ENCODE measurements at regions not wholly inside any gene's neighbourhood (a gene's known extent, or its start where the extent isn't known, plus 50 kb on each side); places are given as distances from the start of the nearest gene placed in this dataset.
"Not testable (repeated sequence)": the region's sequence is repeated elsewhere in the genome, so short reads cannot be mapped to it uniquely, and the experiment has no call there.

- DNase-seq (ENCODE audit: low read depth in 2 of 2) = no peak
These were observed 59.3 kb downstream of the BTBD3 start for GRCh38 chr20:11976966-11977365.

- DNase-seq (ENCODE audit: low read depth in 2 of 2) = no peak
These were observed 60.8 kb downstream of the BTBD3 start for GRCh38 chr20:11978496-11978895.

- DNase-seq (ENCODE audit: low read depth in 2 of 2) = no peak
These were observed 61.8 kb downstream of the BTBD3 start for GRCh38 chr20:11979306-11979990.

DNA sequence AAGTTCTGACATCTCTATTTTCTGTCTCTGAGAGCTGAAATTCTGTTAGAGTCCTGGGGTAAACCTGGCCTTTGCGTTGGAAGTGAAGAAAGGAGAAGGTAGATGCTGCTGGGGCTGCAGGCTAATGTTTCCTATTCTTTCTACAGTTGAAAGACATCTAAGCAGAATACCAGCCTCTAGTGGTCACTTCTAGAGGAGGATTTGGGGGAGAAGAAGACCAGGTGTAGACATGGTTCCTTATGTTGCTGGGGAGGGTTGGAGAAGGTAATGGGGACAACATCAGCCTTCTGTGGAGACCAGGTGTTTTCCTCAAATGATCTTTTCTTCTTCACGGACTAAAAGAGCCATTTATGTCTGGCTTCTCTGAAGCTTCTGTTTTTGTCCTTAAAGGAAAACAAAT is 62.6 kb downstream of the BTBD3 start:
- DNase-seq (ENCODE audit: low read depth in 2 of 2) = no peak

DNA sequence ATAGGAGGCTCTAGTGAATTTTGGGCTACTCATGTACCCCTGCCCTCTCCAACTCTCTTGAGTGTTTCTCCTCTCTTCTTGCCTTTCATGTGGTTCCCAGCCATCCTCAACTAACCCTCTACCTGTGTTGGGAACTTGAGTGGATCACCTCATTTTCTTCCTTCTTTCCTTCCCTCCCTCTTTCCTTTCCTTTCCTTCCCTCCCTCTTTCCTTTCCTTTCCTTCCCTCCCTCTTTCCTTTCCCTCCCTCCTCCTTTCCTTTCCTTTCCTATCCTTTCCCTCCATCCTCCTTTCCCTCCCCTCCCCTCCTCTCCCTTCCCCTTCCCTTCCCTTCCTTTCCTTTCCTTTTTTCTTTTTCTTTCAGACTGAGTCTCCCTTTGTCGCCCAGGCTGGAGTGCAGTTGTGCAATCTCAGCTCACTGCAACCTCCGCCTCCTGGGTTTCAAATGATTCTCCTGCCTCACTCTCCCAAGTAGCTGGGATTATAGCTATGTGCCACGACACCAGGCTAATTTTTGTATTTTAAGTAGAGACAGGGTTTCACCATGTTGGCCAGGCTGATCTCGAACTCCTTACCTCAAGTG is 63.8 kb downstream of the BTBD3 start:
- no peak for DNase-seq (ENCODE audit: low read depth in 2 of 2)

GRCh38 chr20:11982289-11982954 is 64.7 kb downstream of the BTBD3 start:
- DNase-seq (ENCODE audit: low read depth in 2 of 2) = no peak

DNA sequence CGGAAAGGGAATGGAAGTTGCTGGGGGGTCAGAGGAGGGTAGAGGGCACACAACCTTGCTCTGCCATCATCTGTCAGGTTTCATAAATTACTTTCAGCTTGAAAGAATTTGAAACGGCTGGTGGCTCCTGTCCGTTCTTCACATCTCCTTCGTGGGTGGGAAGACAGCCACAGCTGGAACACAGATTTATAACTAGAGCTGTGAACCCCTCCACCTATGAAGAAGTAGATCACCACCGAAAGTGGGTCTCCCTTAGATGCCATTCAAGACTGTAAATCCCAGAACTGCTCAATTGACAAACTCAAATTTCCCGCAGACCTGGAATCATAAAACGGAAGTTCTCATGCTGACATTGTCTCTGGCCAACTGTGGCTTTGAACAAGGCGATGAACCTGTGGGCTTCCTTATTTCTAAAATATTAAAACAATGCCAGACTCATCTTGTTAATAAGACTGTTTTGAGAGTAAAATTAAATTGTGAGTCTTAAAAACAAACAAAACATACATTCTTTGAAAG is 65.3 kb downstream of the BTBD3 start:
- DNase-seq (ENCODE audit: low read depth in 2 of 2) = no peak

DNA sequence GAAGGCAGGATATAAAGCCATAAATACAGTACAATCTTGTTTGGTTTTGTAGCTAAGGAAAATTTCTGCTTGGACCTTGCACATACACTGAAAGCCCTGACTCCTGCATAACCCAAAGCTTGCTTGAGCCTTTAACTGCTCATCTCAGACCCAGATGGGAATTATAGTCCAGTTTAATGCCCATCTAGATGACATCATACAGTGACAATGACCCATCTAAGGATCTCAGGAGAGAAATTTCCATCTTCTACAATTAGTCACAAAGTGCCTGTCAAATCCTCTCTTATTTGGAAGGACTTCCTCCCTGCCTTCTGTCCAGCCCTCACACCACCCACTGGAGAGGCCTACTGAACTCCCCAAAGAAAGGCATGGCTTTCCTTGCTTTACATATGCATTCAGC is 69.3 kb downstream of the BTBD3 start:
- no peak for DNase-seq (ENCODE audit: low read depth in 2 of 2)

- no peak for DNase-seq (ENCODE audit: low read depth in 2 of 2)
These were observed 69.8 kb downstream of the BTBD3 start for GRCh38 chr20:11987526-11987925.

- no peak for DNase-seq (ENCODE audit: low read depth in 2 of 2)
These were observed 71.5 kb downstream of the BTBD3 start for GRCh38 chr20:11989018-11989771.

DNA sequence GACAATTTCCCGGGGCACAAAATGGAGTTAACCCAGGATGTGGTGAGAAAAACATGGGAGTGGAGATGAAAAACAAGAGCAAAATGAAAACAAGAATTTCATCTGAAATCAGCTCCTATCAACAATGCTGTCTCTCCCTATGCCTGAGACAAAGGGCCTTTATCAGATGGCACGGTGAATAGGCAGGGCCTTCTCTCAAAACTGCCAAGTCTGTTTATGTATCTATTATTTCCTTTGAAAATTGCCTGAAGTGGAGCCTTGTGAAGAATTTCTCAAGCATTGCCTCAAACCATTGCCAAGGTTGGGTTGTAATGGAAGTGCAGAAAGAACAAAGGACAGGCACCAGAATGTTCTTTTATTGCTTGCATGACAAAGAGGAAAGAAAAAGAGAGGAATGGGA is 74.7 kb downstream of the BTBD3 start:
- DNase-seq (ENCODE audit: low read depth in 2 of 2) = no peak

GRCh38 chr20:11993886-11994461 is 76.3 kb downstream of the BTBD3 start:
- no peak for DNase-seq (ENCODE audit: low read depth in 2 of 2)

GRCh38 chr20:11995805-11996567 is 78.3 kb downstream of the BTBD3 start:
- no peak for DNase-seq (ENCODE audit: low read depth in 2 of 2)

DNA sequence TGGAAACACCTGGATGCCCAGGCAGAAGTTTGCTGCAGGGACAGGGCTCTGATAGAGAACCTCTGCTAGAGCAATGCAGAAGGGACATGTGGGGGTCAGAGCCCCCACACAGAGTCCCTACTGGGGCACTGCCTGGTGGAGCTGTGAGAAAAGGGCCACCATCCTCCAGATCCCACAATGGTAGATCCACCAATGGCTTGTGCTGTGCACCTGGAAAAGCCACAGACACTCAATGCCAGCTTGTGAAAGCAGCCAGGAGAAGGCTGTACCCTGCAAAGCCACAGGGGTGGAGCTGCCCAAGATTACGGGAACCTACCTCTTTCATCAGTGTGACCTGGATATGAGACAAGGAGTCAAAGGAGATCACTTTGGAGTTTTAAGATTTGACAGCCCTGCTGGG is 87.1 kb downstream of the BTBD3 start:
- not testable (repeated sequence) for DNase-seq (ENCODE audit: low read depth in 2 of 2)

- peak in 1 of 2 donors; percentile 1 for DNase-seq (ENCODE audit: low read depth in 2 of 2)
These were observed 94.8 kb downstream of the BTBD3 start for GRCh38 chr20:12012241-12013222.

DNA sequence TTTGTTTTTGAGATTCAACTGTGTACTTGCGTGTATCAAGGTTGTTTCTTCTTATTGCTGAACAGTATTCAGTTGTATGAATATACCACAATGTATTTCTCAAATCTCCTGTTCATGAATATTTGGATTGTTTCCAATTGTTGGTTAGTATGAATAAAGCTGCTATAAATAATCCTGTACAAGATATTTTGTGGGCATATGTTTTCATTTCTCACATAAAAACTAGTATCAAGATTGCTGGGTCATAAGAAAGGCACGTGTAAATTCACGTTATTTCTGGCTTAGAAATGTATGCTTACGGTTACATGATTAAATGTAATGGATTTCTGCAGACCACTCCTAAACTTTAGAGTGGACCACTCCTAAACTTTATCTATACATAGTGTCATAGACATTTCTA is 96.6 kb downstream of the BTBD3 start:
- no peak for DNase-seq (ENCODE audit: low read depth in 2 of 2)

- DNase-seq (ENCODE audit: low read depth in 2 of 2) = no peak
These were observed 97.0 kb downstream of the BTBD3 start for GRCh38 chr20:12014736-12015135.

DNA sequence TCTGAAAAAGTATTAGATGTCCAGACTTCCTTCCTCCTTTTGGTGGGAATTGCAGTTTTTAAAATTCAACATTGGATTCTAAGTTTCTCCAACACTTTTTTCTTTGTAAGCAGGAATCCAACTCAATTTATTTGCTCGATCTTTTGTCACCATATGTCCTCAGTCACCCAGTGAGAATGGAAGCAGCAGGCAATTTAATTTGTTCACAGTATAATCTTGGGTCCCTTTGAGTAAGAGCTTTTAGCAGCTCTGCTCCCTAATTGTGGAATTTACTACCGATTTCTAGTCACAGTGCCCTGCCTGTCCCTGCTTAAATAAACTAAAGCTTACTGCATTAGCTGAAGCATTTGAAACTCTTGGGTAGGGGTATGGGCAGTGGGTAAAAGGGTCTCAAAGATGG is 98.6 kb downstream of the BTBD3 start:
- no peak for DNase-seq (ENCODE audit: low read depth in 2 of 2)

GRCh38 chr20:12019715-12020114 is 102.0 kb downstream of the BTBD3 start:
- no peak for DNase-seq (ENCODE audit: low read depth in 2 of 2)

DNA sequence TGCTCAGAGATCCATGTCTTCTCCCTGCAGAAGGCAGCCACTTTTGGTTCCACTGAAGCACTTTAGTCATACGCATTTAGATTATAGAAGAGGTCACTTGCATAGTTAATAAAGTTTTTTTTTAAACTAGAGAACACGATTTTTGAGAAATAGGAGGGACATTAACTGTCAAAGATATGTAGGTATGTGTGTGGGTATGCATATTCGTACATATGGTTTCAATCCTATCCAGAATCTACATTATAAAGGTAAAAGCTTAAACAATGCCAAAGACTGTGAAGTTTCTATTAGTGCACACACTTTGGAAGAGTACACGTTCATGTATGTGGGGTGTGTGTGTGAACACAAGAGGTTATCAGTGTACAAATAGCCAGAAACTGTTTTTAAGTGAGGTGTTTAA is 103.2 kb downstream of the BTBD3 start:
- no peak for DNase-seq (ENCODE audit: low read depth in 2 of 2)
